WTC11 (cell line): ENCODE measurements at regions not wholly inside any gene's neighbourhood (a gene's known extent, or its start where the extent isn't known, plus 50 kb on each side); places are given as distances from the start of the nearest gene placed in this dataset.

Experiments
- ATAC-seq: fragments of 200-7000 bp; cut with Tn5 transposase; 2 replicates; pipeline ENCODE4 v1.10.0; 2021; ENCODE audit warnings: mild to moderate bottlenecking, moderate library complexity
- CTCF ChIA-PET: fragments of 300-600 bp; sonication (Branson Sonifier 250); formaldehyde crosslinking; loops from one replicate; lab custom pipeline; 2021; ENCODE audit warnings: antibody characterized with exemption; lab: Charles Lee
- POLR2A ChIA-PET: fragments of 350-600 bp; sonication (Branson Sonifier 250); formaldehyde crosslinking; loops from one replicate; lab custom pipeline; 2021; ENCODE audit warnings: antibody characterized with exemption; lab: Charles Lee
- DNase-seq: peaks from one replicate; pipeline ENCODE4 v3.0.0; 2021; ENCODE audit warnings: low spot score
- H3K27ac Mint-ChIP-seq: 2 replicates; pipeline ENCODE4 v1.8.0; 2021; ENCODE audit warnings: mixed read lengths
- H3K27me3 Mint-ChIP-seq: 2 replicates; pipeline ENCODE4 v1.8.0; 2021; ENCODE audit warnings: low read depth, mild to moderate bottlenecking, moderate library complexity, mixed read lengths
- H3K36me3 Mint-ChIP-seq: 2 replicates; pipeline ENCODE4 v1.8.0; 2021; ENCODE audit warnings: mixed read lengths
- H3K4me1 Mint-ChIP-seq: 2 replicates; pipeline ENCODE4 v1.8.0; 2022; ENCODE audit warnings: mixed read lengths
- H3K4me3 Mint-ChIP-seq: 2 replicates; pipeline ENCODE4 v1.8.0; 2021; ENCODE audit warnings: mild to moderate bottlenecking, moderate library complexity, mixed read lengths
- H3K9me3 Mint-ChIP-seq: 2 replicates; pipeline ENCODE4 v1.8.0; 2021; ENCODE audit warnings: mixed read lengths
- ATF1 ChIP-seq: sonication (generic); formaldehyde crosslinking; IDR thresholded peaks from 2 replicates; pipeline ENCODE4 v1.8.1; 2023; ENCODE audit warnings: mild to moderate bottlenecking, moderate library complexity, missing genetic modification reagents
- CDX4 ChIP-seq: fragments of 250-450 bp; sonication (Bioruptor Pico); IDR thresholded peaks from 2 replicates; pipeline ENCODE4 v1.9.0; 2021; ENCODE audit warnings: moderate library complexity, mild to moderate bottlenecking, inconsistent platforms, borderline replicate concordance
- CREB1 ChIP-seq: sonication (generic); formaldehyde crosslinking; IDR thresholded peaks from 2 replicates; pipeline ENCODE4 v1.8.0; 2023; ENCODE audit warnings: mild to moderate bottlenecking, missing genetic modification reagents
- CREM ChIP-seq: sonication (generic); formaldehyde crosslinking; IDR thresholded peaks from 2 replicates; pipeline ENCODE4 v1.8.1; 2022; ENCODE audit warnings: mild to moderate bottlenecking, missing genetic modification reagents, moderate library complexity
- E2F4 ChIP-seq: sonication (generic); formaldehyde crosslinking; IDR thresholded peaks from 2 replicates; pipeline ENCODE4 v1.8.1; 2022; ENCODE audit warnings: low read depth, mild to moderate bottlenecking, moderate library complexity, missing genetic modification reagents, borderline replicate concordance
- ELF4 ChIP-seq: sonication (generic); formaldehyde crosslinking; IDR thresholded peaks from 2 replicates; pipeline ENCODE4 v1.8.1; 2022; ENCODE audit warnings: low read depth, mild to moderate bottlenecking, moderate library complexity, missing genetic modification reagents
- HMGA2 ChIP-seq: fragments of 250-450 bp; sonication (Bioruptor Pico); IDR thresholded peaks from 2 replicates; pipeline ENCODE4 v1.4.0; 2021; ENCODE audit warnings: mild to moderate bottlenecking, moderate library complexity
- KAT7 ChIP-seq: sonication (generic); formaldehyde crosslinking; IDR thresholded peaks from 2 replicates; pipeline ENCODE4 v1.8.1; 2023; ENCODE audit warnings: missing genetic modification reagents, mild to moderate bottlenecking, borderline replicate concordance
- MXD4 ChIP-seq: fragments of 250-450 bp; sonication (Bioruptor Pico); IDR thresholded peaks from 2 replicates; pipeline ENCODE4 v1.8.0; 2021; ENCODE audit warnings: mild to moderate bottlenecking, moderate library complexity, borderline replicate concordance
- RELA ChIP-seq: sonication (generic); formaldehyde crosslinking; IDR thresholded peaks from 2 replicates; pipeline ENCODE4 v1.8.1; 2022; ENCODE audit warnings: missing genetic modification reagents, mild to moderate bottlenecking, borderline replicate concordance
- SMAD3 ChIP-seq: sonication (generic); formaldehyde crosslinking; IDR thresholded peaks from 2 replicates; pipeline ENCODE4 v1.8.0; 2022; ENCODE audit warnings: missing genetic modification reagents, mild to moderate bottlenecking, borderline replicate concordance
- SMAD4 ChIP-seq: sonication (generic); formaldehyde crosslinking; IDR thresholded peaks from 2 replicates; pipeline ENCODE4 v1.8.0; 2022; ENCODE audit warnings: mild to moderate bottlenecking, missing genetic modification reagents
- TCF7 ChIP-seq: sonication (generic); formaldehyde crosslinking; IDR thresholded peaks from 2 replicates; pipeline ENCODE4 v1.8.0; 2022; ENCODE audit warnings: mild to moderate bottlenecking, low read depth, missing genetic modification reagents, moderate library complexity
- ZNF138 ChIP-seq: sonication (generic); formaldehyde crosslinking; conservative IDR thresholded peaks from 2 replicates; pipeline ENCODE4 v1.8.1; 2022; ENCODE audit warnings: mild to moderate bottlenecking, moderate library complexity, missing genetic modification reagents
- ZNF232 ChIP-seq: sonication (generic); formaldehyde crosslinking; IDR thresholded peaks from 2 replicates; pipeline ENCODE4 v1.8.0; 2022; ENCODE audit warnings: mild to moderate bottlenecking, missing genetic modification reagents
- ZNF263 ChIP-seq: sonication (generic); formaldehyde crosslinking; IDR thresholded peaks from 2 replicates; pipeline ENCODE4 v1.8.1; 2022; ENCODE audit warnings: low read depth, mild to moderate bottlenecking, moderate library complexity, missing genetic modification reagents
- ZNF281 ChIP-seq: sonication (generic); formaldehyde crosslinking; IDR thresholded peaks from 2 replicates; pipeline ENCODE4 v1.8.0; 2023; ENCODE audit warnings: mild to moderate bottlenecking, missing genetic modification reagents
- ZNF396 ChIP-seq: fragments of 250-450 bp; sonication (Bioruptor Pico); IDR thresholded peaks from 2 replicates; pipeline ENCODE4 v1.8.0; 2021; ENCODE audit warnings: mild to moderate bottlenecking, moderate library complexity, borderline replicate concordance
- TF ChIP-seq, protein P1 (sequence below): sonication (generic); formaldehyde crosslinking; IDR thresholded peaks from 2 replicates; pipeline ENCODE4 v1.8.0; 2022; ENCODE audit warnings: mild to moderate bottlenecking, missing genetic modification reagents
- TF ChIP-seq, protein P2 (sequence below): sonication (generic); formaldehyde crosslinking; conservative IDR thresholded peaks from 2 replicates; pipeline ENCODE4 v1.8.1; 2022; ENCODE audit warnings: mild to moderate bottlenecking, missing genetic modification reagents
- TF ChIP-seq, protein P3 (sequence below): sonication (generic); formaldehyde crosslinking; IDR thresholded peaks from 2 replicates; pipeline ENCODE4 v1.8.1; 2022; ENCODE audit warnings: mild to moderate bottlenecking, moderate library complexity, missing genetic modification reagents
- TF ChIP-seq, protein P4 (sequence below): fragments of 250-450 bp; sonication (Bioruptor Pico); IDR thresholded peaks from 2 replicates; pipeline ENCODE4 v1.9.0; 2021; ENCODE audit warnings: mild to moderate bottlenecking, borderline replicate concordance
- TF ChIP-seq, protein P5 (sequence below): sonication (generic); formaldehyde crosslinking; IDR thresholded peaks from 2 replicates; pipeline ENCODE4 v1.8.1; 2023; ENCODE audit warnings: mild to moderate bottlenecking, missing genetic modification reagents, moderate library complexity

GRCh38 chr9:96075757-96076156 lies 200.3 kb downstream of the ERCC6L2 start:
- DNase-seq (no peak), ATAC-seq (no peak)
- H3K4me3 Mint-ChIP-seq, result no peak overlapping the region
- no peak overlapping the region for H3K27ac Mint-ChIP-seq
- H3K27me3 Mint-ChIP-seq, result no peaks in the 10 kb centered on the region
- no peaks in the 10 kb centered on the region for H3K9me3 Mint-ChIP-seq
- TF ChIP-seq, protein P1, sequence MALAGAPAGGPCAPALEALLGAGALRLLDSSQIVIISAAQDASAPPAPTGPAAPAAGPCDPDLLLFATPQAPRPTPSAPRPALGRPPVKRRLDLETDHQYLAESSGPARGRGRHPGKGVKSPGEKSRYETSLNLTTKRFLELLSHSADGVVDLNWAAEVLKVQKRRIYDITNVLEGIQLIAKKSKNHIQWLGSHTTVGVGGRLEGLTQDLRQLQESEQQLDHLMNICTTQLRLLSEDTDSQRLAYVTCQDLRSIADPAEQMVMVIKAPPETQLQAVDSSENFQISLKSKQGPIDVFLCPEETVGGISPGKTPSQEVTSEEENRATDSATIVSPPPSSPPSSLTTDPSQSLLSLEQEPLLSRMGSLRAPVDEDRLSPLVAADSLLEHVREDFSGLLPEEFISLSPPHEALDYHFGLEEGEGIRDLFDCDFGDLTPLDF, result no peak
- no peak for TF ChIP-seq CDX4 (CRISPR knock-in tag)
- TF ChIP-seq ZNF263, result no peak
- no peak for TF ChIP-seq ZNF232
- TF ChIP-seq SMAD4, result no peak
- no peak for TF ChIP-seq ATF1
- TF ChIP-seq, protein P2, sequence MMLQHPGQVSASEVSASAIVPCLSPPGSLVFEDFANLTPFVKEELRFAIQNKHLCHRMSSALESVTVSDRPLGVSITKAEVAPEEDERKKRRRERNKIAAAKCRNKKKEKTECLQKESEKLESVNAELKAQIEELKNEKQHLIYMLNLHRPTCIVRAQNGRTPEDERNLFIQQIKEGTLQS (CRISPR knock-in tag), result no peak
- TF ChIP-seq, protein P3, sequence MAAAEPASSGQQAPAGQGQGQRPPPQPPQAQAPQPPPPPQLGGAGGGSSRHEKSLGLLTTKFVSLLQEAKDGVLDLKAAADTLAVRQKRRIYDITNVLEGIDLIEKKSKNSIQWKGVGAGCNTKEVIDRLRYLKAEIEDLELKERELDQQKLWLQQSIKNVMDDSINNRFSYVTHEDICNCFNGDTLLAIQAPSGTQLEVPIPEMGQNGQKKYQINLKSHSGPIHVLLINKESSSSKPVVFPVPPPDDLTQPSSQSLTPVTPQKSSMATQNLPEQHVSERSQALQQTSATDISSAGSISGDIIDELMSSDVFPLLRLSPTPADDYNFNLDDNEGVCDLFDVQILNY (CRISPR knock-in tag), result no peak
- no peak for TF ChIP-seq HMGA2 (CRISPR knock-in tag)
- TF ChIP-seq RELA (CRISPR knock-in tag), result no peak
- TF ChIP-seq ZNF281, result no peak
- ChIA-PET POLR2A (interaction anchor here (1.5 kb wide), 1 partner anchor 11 kb away, joined by 3 read pairs; no protein-coding TSS in a partner anchor), CTCF (interaction anchor here (1.4 to 1.7 kb wide), 2 partner anchors 14 to 50 kb away, joined by 4 to 6 read pairs; no protein-coding TSS in a partner anchor)
- H3K4me1 Mint-ChIP-seq, result peaks cover 4% of the 10 kb centered on the region; the same call in 1 of the 2 replicates
- no peaks in the 10 kb centered on the region for H3K36me3 Mint-ChIP-seq

- Mint-ChIP-seq H3K36me3 (no peaks in the 10 kb centered on the region), H3K27me3 (no peaks in the 10 kb centered on the region), H3K27ac (no peak overlapping the region), H3K9me3 (no peaks in the 10 kb centered on the region), H3K4me3 (no peak overlapping the region), H3K4me1 (peaks cover 4% of the 10 kb centered on the region; the same call in 1 of the 2 replicates)
- ChIA-PET POLR2A (interaction anchor here (1.5 kb wide), 1 partner anchor 12 kb away, joined by 3 read pairs; no protein-coding TSS in a partner anchor), CTCF (interaction anchor here (1.4 to 1.7 kb wide), 2 partner anchors 15 to 49 kb away, joined by 4 to 6 read pairs; no protein-coding TSS in a partner anchor)
- ATAC-seq (no peak), DNase-seq (no peak)
- TF ChIP-seq, protein P4, sequence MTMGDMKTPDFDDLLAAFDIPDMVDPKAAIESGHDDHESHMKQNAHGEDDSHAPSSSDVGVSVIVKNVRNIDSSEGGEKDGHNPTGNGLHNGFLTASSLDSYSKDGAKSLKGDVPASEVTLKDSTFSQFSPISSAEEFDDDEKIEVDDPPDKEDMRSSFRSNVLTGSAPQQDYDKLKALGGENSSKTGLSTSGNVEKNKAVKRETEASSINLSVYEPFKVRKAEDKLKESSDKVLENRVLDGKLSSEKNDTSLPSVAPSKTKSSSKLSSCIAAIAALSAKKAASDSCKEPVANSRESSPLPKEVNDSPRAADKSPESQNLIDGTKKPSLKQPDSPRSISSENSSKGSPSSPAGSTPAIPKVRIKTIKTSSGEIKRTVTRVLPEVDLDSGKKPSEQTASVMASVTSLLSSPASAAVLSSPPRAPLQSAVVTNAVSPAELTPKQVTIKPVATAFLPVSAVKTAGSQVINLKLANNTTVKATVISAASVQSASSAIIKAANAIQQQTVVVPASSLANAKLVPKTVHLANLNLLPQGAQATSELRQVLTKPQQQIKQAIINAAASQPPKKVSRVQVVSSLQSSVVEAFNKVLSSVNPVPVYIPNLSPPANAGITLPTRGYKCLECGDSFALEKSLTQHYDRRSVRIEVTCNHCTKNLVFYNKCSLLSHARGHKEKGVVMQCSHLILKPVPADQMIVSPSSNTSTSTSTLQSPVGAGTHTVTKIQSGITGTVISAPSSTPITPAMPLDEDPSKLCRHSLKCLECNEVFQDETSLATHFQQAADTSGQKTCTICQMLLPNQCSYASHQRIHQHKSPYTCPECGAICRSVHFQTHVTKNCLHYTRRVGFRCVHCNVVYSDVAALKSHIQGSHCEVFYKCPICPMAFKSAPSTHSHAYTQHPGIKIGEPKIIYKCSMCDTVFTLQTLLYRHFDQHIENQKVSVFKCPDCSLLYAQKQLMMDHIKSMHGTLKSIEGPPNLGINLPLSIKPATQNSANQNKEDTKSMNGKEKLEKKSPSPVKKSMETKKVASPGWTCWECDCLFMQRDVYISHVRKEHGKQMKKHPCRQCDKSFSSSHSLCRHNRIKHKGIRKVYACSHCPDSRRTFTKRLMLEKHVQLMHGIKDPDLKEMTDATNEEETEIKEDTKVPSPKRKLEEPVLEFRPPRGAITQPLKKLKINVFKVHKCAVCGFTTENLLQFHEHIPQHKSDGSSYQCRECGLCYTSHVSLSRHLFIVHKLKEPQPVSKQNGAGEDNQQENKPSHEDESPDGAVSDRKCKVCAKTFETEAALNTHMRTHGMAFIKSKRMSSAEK (CRISPR knock-in tag), result no peak
- TF ChIP-seq RELA (CRISPR knock-in tag), result no peak
- no peak for TF ChIP-seq CREB1
- TF ChIP-seq ZNF396, result no peak
- TF ChIP-seq E2F4 (CRISPR knock-in tag), result no peak
- TF ChIP-seq ZNF232, result no peak
- no peak for TF ChIP-seq ELF4 (CRISPR knock-in tag)
- TF ChIP-seq CREM (CRISPR knock-in tag), result no peak
- TF ChIP-seq KAT7 (CRISPR knock-in tag), result no peak
- TF ChIP-seq MXD4 (CRISPR knock-in tag), result no peak
- no peak for TF ChIP-seq SMAD3 (CRISPR knock-in tag)
- TF ChIP-seq ZNF138 (CRISPR knock-in tag), result no peak
- TF ChIP-seq, protein P5, sequence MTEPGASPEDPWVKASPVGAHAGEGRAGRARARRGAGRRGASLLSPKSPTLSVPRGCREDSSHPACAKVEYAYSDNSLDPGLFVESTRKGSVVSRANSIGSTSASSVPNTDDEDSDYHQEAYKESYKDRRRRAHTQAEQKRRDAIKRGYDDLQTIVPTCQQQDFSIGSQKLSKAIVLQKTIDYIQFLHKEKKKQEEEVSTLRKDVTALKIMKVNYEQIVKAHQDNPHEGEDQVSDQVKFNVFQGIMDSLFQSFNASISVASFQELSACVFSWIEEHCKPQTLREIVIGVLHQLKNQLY (CRISPR knock-in tag), result no peak
- no peak for TF ChIP-seq TCF7
Observed at GRCh38 chr9:96075111-96075510, 199.6 kb downstream of the ERCC6L2 start.
